DOHH2 (cell line): ENCODE measurements at regions not wholly inside any gene's neighbourhood (a gene's known extent, or its start where the extent isn't known, plus 50 kb on each side); places are given as distances from the start of the nearest gene placed in this dataset.

Experiments used
- H3F3A ChIP-seq: fragments of 200-600 bp; sonication (generic), shearing (Covaris generic); 2 replicates; pipeline ENCODE4 v1.6.0; 2016; ENCODE audit warnings: antibody characterized with exemption, mild to moderate bottlenecking; ENCODE audit not compliant: control insufficient read depth, insufficient read depth
- H3K27ac ChIP-seq: fragments of 200-600 bp; sonication (generic); 2 replicates; pipeline ENCODE4 v1.5.1; 2014; ENCODE audit warnings: low read depth, mild to moderate bottlenecking, low read length, moderate library complexity
- H3K27me3 ChIP-seq: fragments of 200-600 bp; sonication (generic); 2 replicates; pipeline ENCODE4 v1.6.1; 2014; ENCODE audit warnings: mild to moderate bottlenecking, low read length, mixed read lengths; ENCODE audit not compliant: control insufficient read depth
- H3K36me3 ChIP-seq: fragments of 200-600 bp; sonication (generic); 2 replicates; pipeline ENCODE4 v1.6.1; 2014; ENCODE audit warnings: mild to moderate bottlenecking, low read length, moderate library complexity, mixed read lengths; ENCODE audit not compliant: control insufficient read depth
- H3K4me1 ChIP-seq: fragments of 200-600 bp; sonication (generic); 2 replicates; pipeline ENCODE4 v1.6.1; 2014; ENCODE audit warnings: mild to moderate bottlenecking, low read length, mixed read lengths; ENCODE audit not compliant: control insufficient read depth
- H3K4me2 ChIP-seq: fragments of 200-600 bp; sonication (generic); 2 replicates; pipeline ENCODE4 v1.6.0; 2014; ENCODE audit warnings: mild to moderate bottlenecking, low read length, moderate library complexity
- H3K4me3 ChIP-seq: fragments of 200-600 bp; sonication (generic); 2 replicates; pipeline ENCODE4 v1.5.1; 2014; ENCODE audit warnings: mild to moderate bottlenecking, low read length, mixed read lengths
- H3K79me2 ChIP-seq: fragments of 200-600 bp; sonication (generic); 2 replicates; pipeline ENCODE4 v1.6.1; 2014; ENCODE audit warnings: mild to moderate bottlenecking, low read length, mixed read lengths; ENCODE audit not compliant: control insufficient read depth
- H3K9me2 ChIP-seq: fragments of 200-600 bp; sonication (generic); replicated peaks from 2 replicates; pipeline ENCODE4 v1.6.1; 2014; ENCODE audit warnings: mild to moderate bottlenecking, low read length, mixed read lengths; ENCODE audit not compliant: control insufficient read depth
- H3K9me3 ChIP-seq: fragments of 200-600 bp; sonication (generic); 2 replicates; pipeline ENCODE4 v1.6.1; 2014; ENCODE audit warnings: antibody characterized with exemption, low read length, mixed read lengths; ENCODE audit not compliant: control insufficient read depth, insufficient read depth
- H4K20me1 ChIP-seq: fragments of 200-600 bp; sonication (generic); 2 replicates; pipeline ENCODE4 v1.6.0; 2014; ENCODE audit warnings: low read depth, mild to moderate bottlenecking, antibody characterized with exemption, low read length, moderate library complexity; ENCODE audit not compliant: control insufficient read depth, insufficient read depth
- EZH2phosphoT487 ChIP-seq: fragments of 200-600 bp; sonication (generic); IDR thresholded peaks from 2 replicates; pipeline ENCODE4 v1.6.1; 2017; ENCODE audit warnings: borderline replicate concordance, mild to moderate bottlenecking, antibody characterized with exemption, low read length, moderate library complexity, mixed read lengths
- TF ChIP-seq, protein P1 (sequence below): fragments of 200-600 bp; sonication (generic); IDR thresholded peaks from one replicate; pipeline ENCODE4 v1.5.1; 2014; ENCODE audit warnings: antibody characterized with exemption, mild to moderate bottlenecking, low read depth, low read length; ENCODE audit not compliant: poor library complexity, severe bottlenecking

DNA sequence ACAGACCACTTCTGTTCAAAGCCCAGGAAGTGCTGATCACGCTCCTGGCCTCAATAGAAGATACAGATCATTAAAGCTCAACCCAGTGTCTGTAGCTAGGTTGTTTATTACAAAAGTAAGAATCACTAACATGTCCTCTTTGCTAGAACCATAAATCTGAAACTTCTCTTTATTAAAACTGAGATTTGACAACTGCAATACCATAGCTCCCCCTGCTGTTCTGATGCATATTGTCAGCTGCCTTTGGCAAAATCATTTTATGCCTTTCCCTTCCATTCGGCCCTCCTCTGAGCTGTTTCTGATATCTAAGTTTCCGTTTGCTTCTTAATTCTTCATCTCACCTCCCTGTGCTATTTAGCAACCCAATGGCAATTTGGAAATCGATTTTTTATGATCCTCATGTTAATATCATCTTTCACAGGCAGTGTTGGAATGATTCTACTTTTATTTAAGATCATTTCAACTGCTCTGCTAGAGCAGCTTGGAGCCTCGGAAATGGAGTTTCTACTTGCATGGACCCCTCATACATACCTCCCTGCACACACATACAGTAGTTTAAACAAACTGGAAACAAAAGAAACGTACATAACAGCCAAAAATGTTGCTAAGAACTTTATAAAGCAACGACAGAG, 998.8 kb downstream of the MAT2B start:
- Histone ChIP-seq H3K4me3 (no peak overlapping the region), H4K20me1 (no peaks in the 10 kb centered on the region), H3K27me3 (peaks cover 7% of the 10 kb centered on the region), H3K79me2 (no peaks in the 10 kb centered on the region), H3K9me2 (no peaks in the 10 kb centered on the region), H3K9me3 (no peaks in the 10 kb centered on the region), H3K4me2 (no peak overlapping the region), H3F3A (no peaks in the 10 kb centered on the region), H3K36me3 (no peaks in the 10 kb centered on the region), H3K4me1 (no peaks in the 10 kb centered on the region), H3K27ac (no peak overlapping the region)
- TF ChIP-seq, protein P1, sequence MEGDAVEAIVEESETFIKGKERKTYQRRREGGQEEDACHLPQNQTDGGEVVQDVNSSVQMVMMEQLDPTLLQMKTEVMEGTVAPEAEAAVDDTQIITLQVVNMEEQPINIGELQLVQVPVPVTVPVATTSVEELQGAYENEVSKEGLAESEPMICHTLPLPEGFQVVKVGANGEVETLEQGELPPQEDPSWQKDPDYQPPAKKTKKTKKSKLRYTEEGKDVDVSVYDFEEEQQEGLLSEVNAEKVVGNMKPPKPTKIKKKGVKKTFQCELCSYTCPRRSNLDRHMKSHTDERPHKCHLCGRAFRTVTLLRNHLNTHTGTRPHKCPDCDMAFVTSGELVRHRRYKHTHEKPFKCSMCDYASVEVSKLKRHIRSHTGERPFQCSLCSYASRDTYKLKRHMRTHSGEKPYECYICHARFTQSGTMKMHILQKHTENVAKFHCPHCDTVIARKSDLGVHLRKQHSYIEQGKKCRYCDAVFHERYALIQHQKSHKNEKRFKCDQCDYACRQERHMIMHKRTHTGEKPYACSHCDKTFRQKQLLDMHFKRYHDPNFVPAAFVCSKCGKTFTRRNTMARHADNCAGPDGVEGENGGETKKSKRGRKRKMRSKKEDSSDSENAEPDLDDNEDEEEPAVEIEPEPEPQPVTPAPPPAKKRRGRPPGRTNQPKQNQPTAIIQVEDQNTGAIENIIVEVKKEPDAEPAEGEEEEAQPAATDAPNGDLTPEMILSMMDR, result peak; percentile 80
- no peak for TF ChIP-seq EZH2phosphoT487

DNA sequence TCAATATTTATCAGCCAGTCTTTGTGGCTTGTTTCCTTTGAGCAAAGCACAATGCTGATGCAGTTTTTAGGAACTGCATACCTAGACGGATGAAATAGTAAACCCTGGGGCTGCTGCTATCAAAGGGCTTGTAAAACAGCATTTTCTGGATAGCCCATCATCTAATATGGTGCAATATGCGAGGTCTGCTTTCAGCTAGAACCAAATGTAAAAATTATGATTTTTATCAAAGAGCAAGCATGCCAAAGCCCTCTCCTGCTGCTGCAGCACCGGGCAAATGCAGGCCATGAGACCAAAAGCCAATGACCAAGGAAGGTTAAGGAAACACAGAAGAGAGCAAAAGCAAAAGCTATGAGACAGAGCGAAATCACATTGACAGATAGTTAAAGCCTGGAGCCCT, 1000.4 kb downstream of the MAT2B start:
- Histone ChIP-seq H3K4me2 (no peak overlapping the region), H3F3A (no peaks in the 10 kb centered on the region), H3K4me1 (no peaks in the 10 kb centered on the region), H3K36me3 (no peaks in the 10 kb centered on the region), H4K20me1 (no peaks in the 10 kb centered on the region), H3K9me2 (no peaks in the 10 kb centered on the region), H3K9me3 (no peaks in the 10 kb centered on the region), H3K79me2 (no peaks in the 10 kb centered on the region), H3K27me3 (peaks cover 7% of the 10 kb centered on the region), H3K27ac (no peak overlapping the region), H3K4me3 (no peak overlapping the region)
- TF ChIP-seq EZH2phosphoT487, result no peak
- TF ChIP-seq, protein P1, result no peak

DNA sequence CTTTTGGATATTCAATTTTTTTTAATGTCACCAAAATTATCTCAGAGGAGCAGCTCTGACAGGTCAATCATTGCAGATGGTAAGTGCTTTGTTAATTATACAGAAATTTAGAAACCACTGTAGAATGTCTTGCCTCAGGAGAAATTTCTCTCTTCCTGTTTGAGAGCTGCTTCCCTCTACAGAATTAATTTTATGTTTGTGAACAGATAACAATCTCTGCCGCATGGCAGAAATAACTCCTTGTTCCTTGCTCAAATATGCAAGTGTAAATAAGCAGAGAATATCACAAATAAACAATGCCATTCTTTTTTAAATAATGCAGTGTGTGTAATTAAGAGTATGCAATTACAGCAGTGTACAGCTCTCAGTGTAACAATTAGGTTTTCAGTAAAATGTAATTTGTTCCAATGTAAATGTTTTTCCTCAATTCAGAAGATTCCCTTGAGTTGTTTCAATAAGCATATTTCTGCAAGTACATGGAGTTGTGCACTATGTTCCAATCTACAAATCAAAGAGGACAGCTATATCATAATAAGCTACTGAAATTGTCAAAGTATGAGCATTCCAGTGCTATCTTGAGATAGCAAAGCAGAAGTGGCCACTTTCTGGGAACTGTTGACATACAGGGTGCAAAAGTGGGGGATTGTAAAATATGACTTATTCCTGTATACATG, 1012.8 kb downstream of the MAT2B start:
- Histone ChIP-seq H3K4me2 (no peak overlapping the region), H3K9me2 (no peaks in the 10 kb centered on the region), H3K27ac (no peak overlapping the region), H3K4me1 (no peaks in the 10 kb centered on the region), H3K4me3 (no peak overlapping the region), H3K36me3 (no peaks in the 10 kb centered on the region), H3K79me2 (no peaks in the 10 kb centered on the region), H4K20me1 (no peaks in the 10 kb centered on the region), H3K9me3 (no peaks in the 10 kb centered on the region), H3K27me3 (no peaks in the 10 kb centered on the region), H3F3A (no peaks in the 10 kb centered on the region)
- TF ChIP-seq, protein P1, result no peak
